Peyer's patch (tissue), 4 donors: ENCODE measurements at regions not wholly inside any gene's neighbourhood (a gene's known extent, or its start where the extent isn't known, plus 50 kb on each side); places are given as distances from the start of the nearest gene placed in this dataset.

Experiments used
- CTCF ChIP-seq, 6 experiments: fragments of 450-650 bp in 4 of 6; fragments of 200-600 bp in 2 of 6; sonication (generic) in 1 of 6; IDR thresholded peaks; one replicate each; pipeline ENCODE4 v1.5.1; 2017 to 2019; ENCODE audit warnings: antibody characterized with exemption in 6 of 6, mild to moderate bottlenecking in 3 of 6, moderate library complexity in 1 of 6
- POLR2A ChIP-seq, 2 donors: fragments of 450-650 bp; IDR thresholded peaks; one replicate each; pipeline ENCODE4 v1.5.1; 2017; ENCODE audit warnings: antibody characterized with exemption in 2 of 2, mild to moderate bottlenecking in 2 of 2, moderate library complexity in 2 of 2

DNA sequence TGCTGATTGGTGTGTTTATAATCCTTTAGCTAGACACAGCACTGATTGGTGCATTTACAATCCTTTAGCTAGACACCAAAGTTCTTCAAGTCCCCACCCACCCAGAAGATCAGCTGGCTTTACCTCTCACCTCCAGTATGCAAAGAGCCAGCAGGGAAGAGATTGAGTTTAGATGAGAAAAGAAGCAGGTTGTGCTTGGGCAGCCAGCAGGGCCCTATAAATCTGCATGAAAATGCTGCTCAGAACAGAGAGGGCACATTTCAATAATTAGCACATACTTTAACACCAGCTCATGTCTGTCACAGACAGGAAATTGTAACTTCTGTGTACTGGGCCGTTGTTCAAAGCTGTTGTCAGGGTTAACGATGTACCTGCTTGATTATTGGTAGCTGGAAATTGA lies 1204.3 kb downstream of the UQCRFS1 start:
- TF ChIP-seq CTCF (IDR thresholded peaks at IDR 0.05) (no peak), POLR2A (IDR thresholded peaks at IDR 0.05) (no peak)
